ENCODE measurements at regions not wholly inside any gene's neighbourhood (a gene's known extent, or its start where the extent isn't known, plus 50 kb on each side); places are given as distances from the start of the nearest gene placed in this dataset.

GRCh38 chr14:101188571-101188915 lies 285.0 kb upstream of the RTL1 start:
- WGBS (ENCODE audit: insufficient coverage, low coverage, low lambda C conversion rate, missing lambda C conversion rate), result 79% methylated on average over 6 of the region's 7 CpGs
- ATAC-seq, result no peak
- Histone ChIP-seq H3K36me3 (no peaks in the 10 kb centered on the region), H3K27me3 (no peaks in the 10 kb centered on the region), H3K9me3 (no peaks in the 10 kb centered on the region), H3K27ac (no peak overlapping the region), H3K4me1 (no peaks in the 10 kb centered on the region), H3K4me3 (no peak overlapping the region)
- TF ChIP-seq CTCF (IDR thresholded peaks at IDR 0.05) (no peak), POLR2A (IDR thresholded peaks at IDR 0.05) (no peak)
- peak in 1 of 3 donors; percentile 28 for DNase-seq
- intact Hi-C loops (cut with DNase I), result no loop called here

- Histone ChIP-seq H3K27ac (no peak overlapping the region), H3K27me3 (no peaks in the 10 kb centered on the region), H3K9me3 (no peaks in the 10 kb centered on the region), H3K4me1 (no peaks in the 10 kb centered on the region), H3K4me3 (no peak overlapping the region), H3K36me3 (no peaks in the 10 kb centered on the region)
- 36% methylated on average over 2 of the region's 2 CpGs for WGBS (ENCODE audit: insufficient coverage, low coverage, low lambda C conversion rate, missing lambda C conversion rate)
- no peak for DNase-seq
- ATAC-seq, result no peak
- TF ChIP-seq POLR2A (IDR thresholded peaks at IDR 0.05) (no peak), CTCF (IDR thresholded peaks at IDR 0.05) (no peak)
- intact Hi-C loops (cut with DNase I), result no loop called here
Observed at GRCh38 chr14:101189266-101189665, 285.7 kb upstream of the RTL1 start.

- H3K4me3 ChIP-seq, result no peak overlapping the region
Observed at GRCh38 chr14:101189962-101190560, 286.5 kb upstream of the RTL1 start.

GRCh38 chr14:101191101-101191720 lies 287.7 kb upstream of the RTL1 start:
- ATAC-seq (no peak), DNase-seq (peak in 1 of 3 donors; percentile 9)
- no peaks in the 10 kb centered on the region for H3K36me3 ChIP-seq
- H3K27ac ChIP-seq, result no peak overlapping the region
- intact Hi-C loops (cut with DNase I), result no loop called here
- H3K27me3 ChIP-seq, result no peaks in the 10 kb centered on the region
- H3K9me3 ChIP-seq, result no peaks in the 10 kb centered on the region
- TF ChIP-seq POLR2A (IDR thresholded peaks at IDR 0.05) (no peak), CTCF (IDR thresholded peaks at IDR 0.05) (no peak)
- 70% methylated on average over 2 of the region's 6 CpGs for whole genome bisulfite sequencing (ENCODE audit: insufficient coverage, low coverage, low lambda C conversion rate, missing lambda C conversion rate)
- no peaks in the 10 kb centered on the region for H3K4me1 ChIP-seq
- H3K4me3 ChIP-seq, result no peak overlapping the region

More at GRCh38 chr14:101189962-101190560, 286.5 kb upstream of the RTL1 start:
- 38% methylated on average over 3 of the region's 3 CpGs for WGBS (ENCODE audit: insufficient coverage, low coverage, low lambda C conversion rate, missing lambda C conversion rate)
- H3K27me3 ChIP-seq, result no peaks in the 10 kb centered on the region
- H3K27ac ChIP-seq, result no peak overlapping the region
- intact Hi-C loops (cut with DNase I), result no loop called here
- peak in 1 of 3 donors; percentile 7 for DNase-seq
- no peaks in the 10 kb centered on the region for H3K36me3 ChIP-seq
- TF ChIP-seq CTCF (IDR thresholded peaks at IDR 0.05), result no peak
- no peak for TF ChIP-seq POLR2A (IDR thresholded peaks at IDR 0.05)
- H3K4me1 ChIP-seq, result no peaks in the 10 kb centered on the region
- no peak for ATAC-seq
- no peaks in the 10 kb centered on the region for H3K9me3 ChIP-seq

Measured in right lobe of liver (tissue), 6 donors.